HG02623 (cell line): ENCODE measurements at regions not wholly inside any gene's neighbourhood (a gene's known extent, or its start where the extent isn't known, plus 50 kb on each side); places are given as distances from the start of the nearest gene placed in this dataset.

Experiments
- ATAC-seq: cut with Tn5 transposase; IDR thresholded peaks from one replicate; pipeline ENCODE4 v1.9.1; 2021; ENCODE audit warnings: moderate library complexity; ENCODE audit not compliant: unreplicated experiment

DNA sequence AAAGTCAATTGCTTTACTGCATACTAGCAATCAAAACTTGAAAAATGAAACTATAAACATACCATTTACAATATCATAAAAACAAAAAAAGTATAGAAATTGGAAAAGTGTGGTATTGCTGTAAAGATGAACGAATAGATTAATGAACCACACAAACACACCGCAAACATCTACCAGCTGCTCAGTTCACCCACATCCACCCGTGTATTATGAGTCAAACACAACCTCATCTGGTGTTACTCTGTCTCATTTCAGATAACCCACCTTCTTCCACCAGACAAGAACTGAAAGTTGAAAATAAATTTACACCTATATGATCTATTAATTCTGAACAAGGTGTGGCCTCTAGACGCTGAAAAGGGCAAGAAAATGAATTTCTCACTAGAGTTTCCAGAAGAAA lies 53.3 kb downstream of the BLID start:
- ATAC-seq: no peak

DNA sequence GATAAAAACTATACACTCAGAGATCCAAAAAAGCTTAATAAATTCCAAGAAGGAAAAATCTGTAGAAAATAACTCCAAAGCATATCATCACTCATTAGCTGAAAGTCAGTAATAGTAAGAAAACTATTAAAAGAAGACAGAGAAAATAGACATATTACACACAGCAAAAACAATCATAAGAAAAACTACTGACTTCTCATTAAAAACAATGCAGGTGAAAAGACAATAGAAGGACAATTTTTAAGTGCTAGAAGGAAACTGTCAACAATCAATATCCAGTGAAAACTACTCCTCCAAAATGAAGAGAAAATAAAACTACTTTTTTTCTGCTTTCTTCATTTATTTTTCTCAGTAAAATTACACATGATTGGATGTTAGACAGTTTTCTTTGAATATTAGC lies 56.5 kb downstream of the BLID start:
- ATAC-seq: no peak

DNA sequence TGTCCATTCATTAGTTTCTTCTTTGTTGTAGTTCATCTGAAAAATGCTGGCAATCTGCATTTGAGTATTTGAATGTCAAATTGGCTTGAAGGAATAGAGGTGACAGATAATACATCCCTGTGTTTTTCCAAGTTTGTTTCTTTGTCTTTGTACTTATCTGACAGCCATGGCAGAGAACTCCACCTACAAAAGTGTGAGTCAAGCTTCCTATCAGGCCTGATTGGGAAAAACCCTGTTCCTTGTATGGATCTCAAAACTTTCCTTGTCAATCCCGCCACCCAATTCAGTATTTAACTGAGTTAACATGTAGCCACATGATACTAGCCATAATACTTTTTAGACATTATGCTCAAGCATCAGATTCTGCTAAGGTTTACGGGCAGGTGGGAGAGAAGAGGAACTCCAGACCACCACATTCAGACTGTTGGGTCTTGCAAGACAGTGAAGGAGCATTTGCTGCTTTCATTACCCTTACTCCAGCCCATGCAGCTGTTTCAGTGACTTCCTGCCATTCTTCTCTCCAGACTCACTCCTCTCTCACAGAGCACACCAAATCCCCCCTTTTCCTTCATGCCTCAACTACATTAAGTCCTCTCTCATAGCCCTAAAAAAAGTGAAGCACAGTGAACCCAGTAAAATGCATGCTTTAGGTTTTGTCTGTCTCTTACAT lies 65.9 kb downstream of the BLID start:
- ATAC-seq: no peak

DNA sequence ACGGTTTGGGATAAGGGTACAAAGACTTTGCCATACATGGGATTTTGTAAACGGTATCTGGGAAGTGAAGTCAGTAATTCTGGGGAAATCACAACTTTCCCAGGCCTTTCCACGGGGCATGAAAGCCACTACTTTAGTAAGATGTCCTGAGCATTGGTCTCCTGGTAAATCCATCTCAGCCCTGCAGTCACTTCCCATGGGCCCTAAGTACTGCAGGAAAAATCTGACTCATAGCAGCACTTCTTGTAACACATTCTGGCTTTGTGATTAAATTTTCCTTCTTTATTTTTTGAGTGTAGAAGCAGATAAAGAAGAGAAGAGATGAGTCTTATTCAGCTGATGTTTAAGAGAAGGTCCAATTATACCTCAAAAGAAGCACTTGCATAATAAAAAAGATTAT lies 67.6 kb downstream of the BLID start:
- no peak for ATAC-seq

DNA sequence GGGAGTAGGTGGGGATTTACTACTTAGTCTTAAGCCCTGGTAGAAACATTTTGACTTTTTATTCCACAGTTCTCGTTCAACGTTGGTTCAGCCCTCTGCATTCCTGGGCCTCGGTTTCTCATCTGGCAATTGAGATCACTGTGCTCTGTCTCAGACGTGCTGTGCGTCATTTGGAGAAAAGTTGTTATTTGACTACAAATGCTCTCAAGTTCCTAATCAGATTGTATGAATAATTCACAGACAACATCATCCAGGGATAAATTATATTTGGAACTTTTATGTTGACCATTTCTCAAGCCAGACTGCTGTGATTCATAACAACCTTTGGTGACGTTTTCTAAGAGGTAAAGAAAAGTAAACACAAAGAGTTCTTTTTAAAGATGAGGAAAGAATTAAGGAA lies 69.2 kb downstream of the BLID start:
- no peak for ATAC-seq

DNA sequence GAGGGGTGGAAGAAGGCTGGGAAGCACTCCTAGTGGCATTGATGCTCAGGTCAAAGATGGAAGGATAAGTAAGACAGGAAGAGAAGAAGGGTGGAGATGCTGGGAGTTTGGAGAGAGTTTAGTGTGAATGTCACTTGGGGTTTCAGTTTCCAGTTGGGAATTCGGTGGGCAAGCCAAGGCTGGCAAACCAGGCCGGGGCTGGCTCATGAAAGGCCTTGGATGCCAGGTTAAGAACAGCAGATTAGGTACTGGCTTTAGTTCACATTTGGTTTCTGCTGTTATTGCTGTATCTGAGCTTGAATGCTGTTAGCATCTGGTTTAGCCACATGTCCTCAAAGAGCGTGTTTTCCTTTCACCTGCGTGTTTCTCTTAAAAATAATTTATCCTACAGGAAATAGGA lies 69.6 kb downstream of the BLID start:
- no peak for ATAC-seq

DNA sequence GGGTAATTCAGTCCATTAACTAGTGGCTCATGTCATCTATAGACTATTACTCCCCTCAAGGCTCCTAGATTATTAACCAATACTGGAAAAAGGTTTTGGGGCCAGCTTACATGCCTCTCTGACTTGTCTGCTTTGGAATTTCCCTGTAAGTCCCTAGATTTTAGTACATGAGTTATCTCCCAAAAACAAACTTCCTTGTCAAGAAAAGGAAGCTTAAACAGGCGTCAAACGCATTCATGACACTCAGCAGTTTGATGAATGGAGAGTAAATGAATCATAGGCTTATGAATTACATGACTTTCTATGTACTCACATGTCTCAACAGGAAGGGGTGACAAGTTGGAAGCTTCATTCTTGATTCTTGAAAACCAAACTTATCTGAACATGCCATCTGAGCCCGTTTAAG lies 70.8 kb downstream of the BLID start:
- ATAC-seq: no peak

DNA sequence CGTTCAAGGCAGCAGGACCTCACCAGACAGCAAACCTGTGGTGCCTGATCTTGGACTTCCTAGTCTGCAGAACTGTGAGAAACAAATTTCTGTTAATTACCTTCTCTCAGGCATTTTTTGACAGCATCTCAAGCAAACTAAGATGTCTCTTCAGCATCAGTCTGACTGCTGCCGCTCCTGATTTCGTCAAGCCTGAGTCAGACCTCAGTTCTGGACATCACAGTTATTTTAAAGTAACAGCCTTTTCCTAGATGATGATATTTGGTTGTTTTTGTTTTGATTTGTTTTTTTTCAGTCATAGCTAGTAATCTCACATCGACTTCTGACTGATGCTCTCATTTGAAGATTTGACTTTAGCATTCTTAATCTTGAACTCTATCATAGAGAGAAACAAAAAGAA lies 71.9 kb downstream of the BLID start:
- ATAC-seq: no peak

DNA sequence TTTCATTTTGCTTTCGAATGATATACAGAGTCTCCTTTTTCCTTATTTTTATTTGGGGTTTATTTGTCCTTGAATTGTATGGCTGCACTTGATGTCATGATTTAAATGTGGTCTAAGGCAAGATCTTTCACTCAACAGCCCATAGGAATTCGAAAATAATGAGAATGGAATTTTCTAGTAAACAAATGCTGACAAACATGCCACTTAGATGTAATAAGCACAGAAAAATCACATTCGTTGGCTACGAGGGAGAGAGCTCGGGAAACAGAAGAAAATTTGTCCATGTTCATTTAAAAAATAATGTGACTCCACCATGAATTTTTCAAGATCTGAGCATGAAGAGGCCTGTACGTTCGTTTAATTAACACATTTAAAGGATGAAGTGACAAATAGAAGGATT lies 73.0 kb downstream of the BLID start:
- ATAC-seq: no peak

DNA sequence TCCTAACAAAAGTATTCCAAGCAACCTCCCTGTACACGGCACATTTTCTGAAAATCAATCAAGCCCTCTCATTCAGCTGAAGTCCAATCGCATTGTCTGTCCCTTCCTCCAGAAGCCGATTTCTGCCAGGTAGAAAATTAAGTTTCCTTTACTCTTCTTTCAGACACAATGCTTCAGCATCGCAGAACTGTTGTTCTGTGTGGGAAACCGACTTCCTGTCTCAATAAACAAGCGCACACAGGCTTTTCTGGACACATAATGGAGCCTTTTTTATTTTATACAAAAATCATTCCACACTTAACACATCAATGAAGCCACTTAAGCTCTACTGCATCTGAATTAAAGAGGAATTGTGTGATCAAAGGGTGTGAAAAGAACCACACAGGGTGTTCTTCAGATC lies 75.6 kb downstream of the BLID start:
- ATAC-seq: no peak

DNA sequence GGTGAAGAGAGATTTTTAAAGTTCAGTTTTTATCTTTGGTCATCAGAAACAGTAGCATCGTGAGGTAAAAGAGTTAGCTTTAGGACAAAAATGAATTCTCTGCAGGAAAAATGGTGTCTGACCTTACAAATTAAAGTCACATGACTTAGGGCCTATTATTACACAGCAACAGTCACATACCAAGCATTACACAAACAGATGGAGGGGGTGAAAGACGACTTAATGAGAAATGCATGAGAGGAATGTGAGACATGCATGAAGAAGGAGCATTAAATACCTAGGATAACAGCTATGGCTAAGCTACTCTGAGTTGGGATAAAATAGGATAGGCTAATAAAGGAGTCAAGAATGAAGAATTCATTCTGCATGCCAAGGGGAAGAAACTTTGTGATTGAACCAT lies 77.5 kb downstream of the BLID start:
- ATAC-seq: no peak

DNA sequence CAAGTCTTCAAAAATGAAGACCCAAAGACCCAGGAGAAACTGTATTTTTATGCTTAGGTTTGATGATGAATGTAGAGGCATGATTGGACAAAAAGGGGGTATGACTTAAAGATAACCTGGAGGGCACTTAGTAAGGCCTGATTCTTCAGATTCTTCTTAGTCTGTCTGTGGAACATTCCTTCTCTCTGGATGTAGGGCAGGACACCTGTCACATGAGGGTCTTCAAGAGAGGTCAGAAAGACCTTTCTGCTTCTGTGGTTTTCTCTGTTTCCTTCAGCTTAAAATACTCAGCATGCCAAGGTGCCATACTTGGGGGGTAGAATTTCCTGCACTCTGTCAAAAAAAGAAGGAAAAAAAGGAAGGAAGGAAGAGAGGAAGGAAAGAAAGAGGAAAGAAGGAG lies 78.1 kb downstream of the BLID start:
- ATAC-seq: no peak

DNA sequence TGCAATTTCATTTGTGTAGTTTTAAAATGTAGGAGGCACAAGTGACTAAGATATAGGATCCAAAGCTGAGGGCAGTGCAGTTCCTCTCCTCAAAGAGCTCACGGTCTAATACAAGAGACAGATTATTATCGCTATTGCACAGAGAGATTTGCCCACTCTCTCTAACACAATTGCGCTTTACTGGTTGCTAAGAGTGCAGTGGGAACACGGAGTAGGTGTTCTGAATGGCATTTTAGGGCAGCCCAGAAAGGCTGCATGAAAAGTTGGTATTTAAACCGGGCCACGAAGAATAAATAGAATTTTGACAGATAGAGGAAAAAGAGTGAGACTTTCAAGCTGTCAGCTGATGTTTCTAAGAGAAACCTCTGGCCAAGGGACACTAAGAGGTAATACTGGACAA lies 79.5 kb downstream of the BLID start:
- no peak for ATAC-seq

DNA sequence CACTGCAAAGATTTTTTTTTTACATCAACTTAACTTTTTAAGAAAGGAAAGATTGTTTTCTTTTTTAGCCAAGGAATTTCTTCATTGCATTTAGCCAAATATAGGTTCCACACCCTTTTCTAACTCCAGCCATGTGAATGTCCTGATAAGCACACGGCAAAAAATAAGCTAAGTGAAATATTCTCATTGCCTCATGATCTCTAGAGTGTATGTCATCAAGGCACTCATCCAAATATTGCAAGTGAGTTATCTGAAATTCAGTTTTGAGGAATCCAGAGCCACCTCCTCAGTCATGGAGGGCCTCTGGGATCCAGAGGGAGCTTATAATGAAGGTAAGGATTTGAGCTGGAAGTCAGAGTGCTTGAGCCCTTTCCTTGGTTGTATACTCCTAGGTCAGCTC lies 80.0 kb downstream of the BLID start:
- no peak for ATAC-seq

DNA sequence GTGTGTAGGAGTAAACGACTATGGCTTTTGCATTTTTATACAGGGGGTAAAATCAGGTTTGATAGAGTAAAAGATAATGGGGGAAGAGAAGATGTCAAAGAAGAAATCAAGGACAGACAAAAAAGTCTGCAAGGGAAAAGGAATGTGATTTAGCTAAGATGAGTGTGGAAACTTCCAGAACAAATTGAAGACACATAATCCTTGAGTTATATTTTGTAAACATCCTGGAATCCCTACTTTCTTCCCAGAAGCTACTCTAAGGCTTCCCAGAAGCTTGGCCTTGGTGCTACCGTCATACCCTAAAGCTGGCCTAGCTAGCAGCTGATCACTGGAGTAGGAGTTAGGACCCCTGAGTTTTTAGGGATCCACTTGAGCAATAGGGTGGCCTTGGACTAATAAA lies 82.4 kb downstream of the BLID start:
- no peak for ATAC-seq

DNA sequence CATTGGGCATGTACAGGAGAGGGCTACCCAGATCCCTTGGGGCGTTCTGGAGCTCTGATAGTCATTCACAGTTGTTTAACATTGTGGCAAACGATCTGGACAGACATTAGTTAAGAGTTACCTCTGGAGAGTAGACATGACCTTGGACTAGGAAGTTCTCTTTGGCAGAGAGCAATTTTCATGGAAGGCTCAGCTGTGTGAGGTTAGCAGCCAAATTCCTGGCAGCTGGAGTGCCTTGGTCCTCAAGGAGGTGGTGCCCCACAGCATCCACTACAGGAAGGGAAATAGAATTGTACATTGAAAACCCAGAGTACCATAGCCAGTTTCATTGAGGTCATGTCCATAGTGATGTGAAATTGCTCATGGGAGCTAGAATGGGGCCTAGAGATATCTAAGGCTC lies 82.8 kb downstream of the BLID start:
- no peak for ATAC-seq

DNA sequence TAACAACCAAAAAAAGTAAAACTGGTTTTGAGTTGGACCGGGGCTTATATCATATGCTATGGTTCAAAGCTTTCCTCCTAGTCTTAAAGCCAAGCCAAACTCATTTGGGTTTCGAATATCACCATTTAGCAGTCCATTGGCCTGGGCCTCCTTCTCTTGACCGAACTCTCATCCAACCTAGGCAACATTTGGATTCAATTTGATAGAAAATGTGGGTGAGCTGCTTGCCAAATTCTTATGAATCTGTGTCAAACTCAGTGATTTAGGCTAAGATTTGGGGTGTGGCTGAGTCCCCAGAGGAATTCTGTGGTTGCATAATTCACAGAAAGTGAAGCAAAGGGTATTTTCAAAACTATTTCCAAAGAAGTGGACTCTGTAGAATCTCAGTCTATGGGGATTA lies 83.7 kb downstream of the BLID start:
- no peak for ATAC-seq

DNA sequence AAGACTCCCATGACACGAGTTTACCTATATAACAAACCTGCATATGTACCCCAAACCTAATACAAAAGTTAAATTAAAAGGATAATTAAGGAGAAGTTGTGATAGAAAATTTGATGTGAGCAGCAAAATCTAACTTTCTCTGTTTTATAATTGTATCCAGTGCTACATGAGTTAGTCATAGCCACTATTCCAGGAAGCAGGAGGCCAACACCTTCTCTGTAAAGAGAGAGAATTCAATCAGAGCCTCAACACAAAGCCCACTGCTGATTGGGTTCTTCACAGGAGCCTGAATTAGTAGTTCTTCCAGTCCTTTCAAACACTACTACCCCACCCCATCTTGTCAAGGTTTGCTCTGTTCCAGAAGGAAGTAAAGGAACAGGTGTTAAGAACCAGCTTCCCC lies 84.2 kb downstream of the BLID start:
- ATAC-seq: no peak

DNA sequence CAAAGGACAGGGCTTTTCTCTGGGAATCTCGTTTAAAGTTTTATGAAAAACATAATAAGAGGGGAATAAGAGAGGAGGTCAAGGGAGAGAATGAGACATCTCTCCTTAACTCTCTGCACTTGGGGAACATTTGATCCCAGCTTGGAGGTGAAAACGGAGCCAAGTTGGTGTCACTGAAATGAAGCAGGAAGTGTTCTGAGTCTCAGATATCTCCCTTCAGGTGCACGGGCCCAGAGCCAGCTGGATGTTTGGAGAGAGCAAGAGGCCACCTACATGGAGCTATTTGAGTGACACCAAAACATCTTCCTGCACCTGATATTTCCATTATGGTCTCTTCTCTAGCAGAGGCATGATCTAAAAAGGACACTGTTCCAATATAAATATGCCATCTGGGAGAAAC lies 85.7 kb downstream of the BLID start:
- no peak for ATAC-seq

DNA sequence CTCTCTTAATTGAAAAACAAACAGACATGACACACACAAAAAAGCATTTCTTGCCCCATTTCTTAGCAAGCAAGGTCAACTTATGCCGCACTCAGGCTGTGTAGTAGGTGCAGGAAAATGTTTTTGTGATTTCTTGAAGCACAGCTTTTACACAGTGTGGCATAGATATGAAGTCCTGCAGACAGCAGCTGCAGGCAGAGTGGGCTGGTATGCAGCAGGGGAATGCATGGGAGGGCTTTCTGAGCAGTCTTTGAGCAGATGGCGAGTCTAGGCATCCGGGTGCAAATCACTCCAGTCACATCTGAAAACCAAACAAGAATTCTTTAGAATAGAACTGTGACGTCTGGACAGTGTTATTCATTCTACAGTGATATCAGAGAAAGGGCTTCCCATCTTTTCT lies 87.5 kb downstream of the BLID start:
- ATAC-seq: no peak

DNA sequence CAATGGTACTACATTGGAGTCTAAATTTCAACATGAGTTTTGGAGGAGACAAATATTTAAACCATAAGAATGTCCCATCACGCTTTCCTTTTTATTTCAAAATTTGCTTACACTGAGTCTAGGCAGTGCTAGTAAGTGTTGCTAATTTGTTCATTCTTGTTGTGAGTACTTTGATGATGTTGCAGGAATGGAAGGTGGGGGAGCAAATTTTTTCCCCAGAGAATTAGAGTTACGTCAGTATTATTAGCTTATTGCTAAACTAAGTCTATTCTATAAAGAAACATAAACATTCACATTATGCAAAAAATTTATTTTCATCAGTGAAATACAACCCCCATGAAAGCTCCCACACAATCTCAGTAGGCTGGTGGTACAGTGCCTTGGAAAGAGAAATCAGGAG lies 88.0 kb downstream of the BLID start:
- no peak for ATAC-seq

DNA sequence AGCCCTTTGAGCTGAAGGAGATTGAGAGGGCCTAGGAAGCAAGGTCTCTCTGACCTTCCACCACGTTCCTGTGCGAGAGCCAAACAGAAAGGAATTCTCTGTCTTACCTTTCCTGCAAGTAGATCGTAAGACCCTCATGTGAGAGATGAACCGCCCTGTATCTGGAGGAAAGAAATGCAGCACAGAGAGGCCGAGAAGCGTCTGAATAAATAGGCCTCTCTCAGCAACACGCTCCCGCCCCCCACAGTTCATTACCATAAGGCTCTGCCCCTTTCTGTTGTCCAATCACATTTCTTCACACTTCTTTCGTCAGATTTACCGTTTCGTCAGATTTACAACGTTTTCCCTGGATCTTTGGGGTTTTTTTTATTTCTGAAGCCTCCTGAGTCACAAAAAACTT lies 90.3 kb downstream of the BLID start:
- no peak for ATAC-seq

DNA sequence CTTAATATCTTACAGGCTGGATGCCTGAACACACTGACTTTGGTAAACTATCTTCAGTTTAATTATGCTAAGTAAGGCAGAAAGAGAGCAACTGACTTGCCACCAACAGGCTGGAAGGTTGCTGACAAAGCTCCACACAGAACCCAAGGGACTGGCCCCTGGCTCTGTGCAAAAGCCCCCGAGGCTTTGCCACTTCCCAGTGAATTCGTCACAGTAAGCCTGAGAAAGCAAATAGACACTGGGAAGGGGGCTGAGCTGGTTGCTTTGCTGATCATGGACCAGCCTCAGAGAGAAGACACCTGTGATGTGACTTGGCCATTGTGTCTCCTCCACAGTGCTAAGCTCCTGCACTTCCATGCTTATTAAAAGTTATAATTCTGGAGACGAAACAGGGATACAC lies 91.7 kb downstream of the BLID start:
- ATAC-seq: no peak
